SK-N-SH treated with all-trans-retinoic acid at 6 μM for 48 hours (cell line): ENCODE measurements at regions not wholly inside any gene's neighbourhood (a gene's known extent, or its start where the extent isn't known, plus 50 kb on each side); places are given as distances from the start of the nearest gene placed in this dataset.
"Not testable (repeated sequence)": the region's sequence is repeated elsewhere in the genome, so short reads cannot be mapped to it uniquely, and the experiment has no call there.

ENCODE experiments used
- ATAC-seq: fragments of 200-7000 bp; cut with Tn5 transposase; 3 replicates; pipeline ENCODE4 v1.9.1; 2020; ENCODE audit warnings: mild to moderate bottlenecking, moderate library complexity
- ARNTL ChIP-seq: fragments of 450-650 bp; formaldehyde crosslinking; IDR thresholded peaks from 2 replicates; pipeline ENCODE4 v1.5.0; 2020; ENCODE audit warnings: low read depth, mild to moderate bottlenecking, moderate library complexity, borderline replicate concordance
- CSDC2 ChIP-seq: fragments of 250-450 bp; sonication (Bioruptor Pico); IDR thresholded peaks from 2 replicates; pipeline ENCODE4 v1.5.0; 2020; ENCODE audit warnings: mild to moderate bottlenecking, moderate library complexity
- ESRRG ChIP-seq: fragments of 250-450 bp; sonication (Bioruptor Pico); IDR thresholded peaks from 2 replicates; pipeline ENCODE4 v1.6.1; 2021; ENCODE audit warnings: mild to moderate bottlenecking
- GLIS3 ChIP-seq: fragments of 250-450 bp; sonication (Bioruptor Pico); IDR thresholded peaks from 2 replicates; pipeline ENCODE4 v1.5.0; 2020; ENCODE audit warnings: mild to moderate bottlenecking, moderate library complexity
- ISL1 ChIP-seq: fragments of 250-450 bp; sonication (Bioruptor Pico); IDR thresholded peaks from 2 replicates; pipeline ENCODE4 v2.1.2; 2022; ENCODE audit warnings: mild to moderate bottlenecking, moderate library complexity
- OSR1 ChIP-seq: fragments of 250-450 bp; sonication (Bioruptor Pico); IDR thresholded peaks from 2 replicates; pipeline ENCODE4 v1.8.0; 2022; ENCODE audit warnings: moderate library complexity, mild to moderate bottlenecking, inconsistent platforms
- PPARA ChIP-seq: fragments of 250-450 bp; sonication (Bioruptor Pico); IDR thresholded peaks from 2 replicates; pipeline ENCODE4 v1.5.0; 2020; ENCODE audit warnings: mild to moderate bottlenecking, borderline replicate concordance
- RARB ChIP-seq: fragments of 250-450 bp; sonication (Bioruptor Pico); IDR thresholded peaks from 2 replicates; pipeline ENCODE4 v1.8.0; 2021; ENCODE audit warnings: mild to moderate bottlenecking, moderate library complexity
- SNAI2 ChIP-seq: fragments of 250-450 bp; sonication (Bioruptor Pico); IDR thresholded peaks from 2 replicates; pipeline ENCODE4 v1.5.0; 2020; ENCODE audit warnings: mild to moderate bottlenecking, moderate library complexity
- TOX ChIP-seq: fragments of 250-450 bp; sonication (Bioruptor Pico); IDR thresholded peaks from 2 replicates; pipeline ENCODE4 v1.8.0; 2021; ENCODE audit warnings: mild to moderate bottlenecking, moderate library complexity, borderline replicate concordance
- ZC3H10 ChIP-seq: fragments of 250-450 bp; sonication (Bioruptor Pico); IDR thresholded peaks from 2 replicates; pipeline ENCODE4 v1.5.1; 2021; ENCODE audit warnings: mild to moderate bottlenecking, moderate library complexity
- ZFP3 ChIP-seq: fragments of 250-450 bp; sonication (Bioruptor Pico); IDR thresholded peaks from 2 replicates; pipeline ENCODE4 v1.5.0; 2020; ENCODE audit warnings: mild to moderate bottlenecking, moderate library complexity
- ZFP30 ChIP-seq: fragments of 450-650 bp; formaldehyde crosslinking; IDR thresholded peaks from 2 replicates; pipeline ENCODE4 v1.5.0; 2022; ENCODE audit warnings: mild to moderate bottlenecking, moderate library complexity
- ZNF565 ChIP-seq: fragments of 450-650 bp; formaldehyde crosslinking; conservative IDR thresholded peaks from 2 replicates; pipeline ENCODE4 v1.5.0; 2020; ENCODE audit warnings: low read depth, mild to moderate bottlenecking, moderate library complexity
- ZNF70 ChIP-seq: fragments of 450-650 bp; formaldehyde crosslinking; IDR thresholded peaks from 2 replicates; pipeline ENCODE4 v1.5.0; 2020; ENCODE audit warnings: mild to moderate bottlenecking, moderate library complexity
- ZNF8 ChIP-seq: fragments of 450-650 bp; formaldehyde crosslinking; IDR thresholded peaks from 2 replicates; pipeline ENCODE4 v1.5.0; 2020; ENCODE audit warnings: mild to moderate bottlenecking, moderate library complexity
- TF ChIP-seq, protein P1 (sequence below): fragments of 250-450 bp; sonication (Bioruptor Pico); IDR thresholded peaks from 2 replicates; pipeline ENCODE4 v1.5.0; 2020; ENCODE audit warnings: mild to moderate bottlenecking, moderate library complexity
- TF ChIP-seq, protein P2 (sequence below): fragments of 250-450 bp; sonication (Bioruptor Pico); IDR thresholded peaks from 2 replicates; pipeline ENCODE4 v1.5.1; 2021; ENCODE audit warnings: mild to moderate bottlenecking, moderate library complexity
- TF ChIP-seq, protein P3 (sequence below): fragments of 250-450 bp; sonication (Bioruptor Pico); IDR thresholded peaks from 2 replicates; pipeline ENCODE4 v1.5.1; 2020; ENCODE audit warnings: low read depth, mild to moderate bottlenecking, moderate library complexity

DNA sequence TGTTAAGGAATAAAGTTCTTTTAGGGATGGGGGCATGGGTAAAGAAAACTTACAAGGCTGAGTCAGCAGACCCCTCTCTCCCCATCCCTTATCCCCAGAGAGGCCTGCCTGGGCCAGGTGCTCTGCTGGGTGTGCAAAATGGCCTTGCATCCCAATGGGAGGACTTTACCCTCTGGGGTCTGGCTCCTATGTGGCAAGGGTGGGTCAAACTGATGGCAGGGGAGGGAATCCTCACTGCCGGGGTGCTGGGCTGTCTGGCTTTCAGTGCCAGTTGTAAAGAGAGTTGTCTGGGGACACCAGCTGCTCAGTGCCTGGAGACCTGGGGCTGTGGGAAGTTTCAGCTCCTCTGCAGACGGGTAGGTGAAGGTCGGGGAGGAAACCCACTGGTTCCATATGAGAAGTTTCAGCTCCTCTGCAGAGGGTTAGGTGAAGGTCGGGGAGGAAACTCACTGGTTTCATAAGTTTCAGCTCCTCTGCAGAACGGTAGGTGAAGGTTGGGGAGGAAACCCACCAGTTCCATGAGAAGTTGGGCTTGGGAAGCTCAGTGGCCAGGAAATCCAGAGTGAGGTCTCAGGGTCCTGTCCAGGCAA lies 127.2 kb upstream of the PODXL start:
- no peak for TF ChIP-seq RARB
- TF ChIP-seq, all 23 proteins: peak for 0
- no peak for ATAC-seq

- TF ChIP-seq OSR1 (CRISPR knock-in tag), result no peak
- TF ChIP-seq CSDC2 (CRISPR knock-in tag), result no peak
- no peak for TF ChIP-seq ZFP30
- TF ChIP-seq ISL1, result no peak; the same call in 1 of the 2 replicates
- TF ChIP-seq, protein P1, sequence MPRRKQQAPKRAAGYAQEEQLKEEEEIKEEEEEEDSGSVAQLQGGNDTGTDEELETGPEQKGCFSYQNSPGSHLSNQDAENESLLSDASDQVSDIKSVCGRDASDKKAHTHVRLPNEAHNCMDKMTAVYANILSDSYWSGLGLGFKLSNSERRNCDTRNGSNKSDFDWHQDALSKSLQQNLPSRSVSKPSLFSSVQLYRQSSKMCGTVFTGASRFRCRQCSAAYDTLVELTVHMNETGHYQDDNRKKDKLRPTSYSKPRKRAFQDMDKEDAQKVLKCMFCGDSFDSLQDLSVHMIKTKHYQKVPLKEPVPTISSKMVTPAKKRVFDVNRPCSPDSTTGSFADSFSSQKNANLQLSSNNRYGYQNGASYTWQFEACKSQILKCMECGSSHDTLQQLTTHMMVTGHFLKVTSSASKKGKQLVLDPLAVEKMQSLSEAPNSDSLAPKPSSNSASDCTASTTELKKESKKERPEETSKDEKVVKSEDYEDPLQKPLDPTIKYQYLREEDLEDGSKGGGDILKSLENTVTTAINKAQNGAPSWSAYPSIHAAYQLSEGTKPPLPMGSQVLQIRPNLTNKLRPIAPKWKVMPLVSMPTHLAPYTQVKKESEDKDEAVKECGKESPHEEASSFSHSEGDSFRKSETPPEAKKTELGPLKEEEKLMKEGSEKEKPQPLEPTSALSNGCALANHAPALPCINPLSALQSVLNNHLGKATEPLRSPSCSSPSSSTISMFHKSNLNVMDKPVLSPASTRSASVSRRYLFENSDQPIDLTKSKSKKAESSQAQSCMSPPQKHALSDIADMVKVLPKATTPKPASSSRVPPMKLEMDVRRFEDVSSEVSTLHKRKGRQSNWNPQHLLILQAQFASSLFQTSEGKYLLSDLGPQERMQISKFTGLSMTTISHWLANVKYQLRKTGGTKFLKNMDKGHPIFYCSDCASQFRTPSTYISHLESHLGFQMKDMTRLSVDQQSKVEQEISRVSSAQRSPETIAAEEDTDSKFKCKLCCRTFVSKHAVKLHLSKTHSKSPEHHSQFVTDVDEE (CRISPR knock-in tag), result no peak
- TF ChIP-seq ZNF565 (CRISPR knock-in tag), result no peak
- TF ChIP-seq GLIS3 (CRISPR knock-in tag), result no peak
- no peak for TF ChIP-seq ZNF8 (CRISPR knock-in tag)
- TF ChIP-seq ARNTL, result no peak
- TF ChIP-seq, protein P2, sequence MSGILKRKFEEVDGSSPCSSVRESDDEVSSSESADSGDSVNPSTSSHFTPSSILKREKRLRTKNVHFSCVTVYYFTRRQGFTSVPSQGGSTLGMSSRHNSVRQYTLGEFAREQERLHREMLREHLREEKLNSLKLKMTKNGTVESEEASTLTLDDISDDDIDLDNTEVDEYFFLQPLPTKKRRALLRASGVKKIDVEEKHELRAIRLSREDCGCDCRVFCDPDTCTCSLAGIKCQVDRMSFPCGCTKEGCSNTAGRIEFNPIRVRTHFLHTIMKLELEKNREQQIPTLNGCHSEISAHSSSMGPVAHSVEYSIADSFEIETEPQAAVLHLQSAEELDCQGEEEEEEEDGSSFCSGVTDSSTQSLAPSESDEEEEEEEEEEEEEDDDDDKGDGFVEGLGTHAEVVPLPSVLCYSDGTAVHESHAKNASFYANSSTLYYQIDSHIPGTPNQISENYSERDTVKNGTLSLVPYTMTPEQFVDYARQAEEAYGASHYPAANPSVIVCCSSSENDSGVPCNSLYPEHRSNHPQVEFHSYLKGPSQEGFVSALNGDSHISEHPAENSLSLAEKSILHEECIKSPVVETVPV (CRISPR knock-in tag), result no peak
- ATAC-seq, result no peak
Observed at GRCh38 chr7:131681961-131682360, 125.5 kb upstream of the PODXL start.

GRCh38 chr7:131679071-131679470 lies 122.6 kb upstream of the PODXL start:
- peak; percentile 26; the same call in 2 of the 3 replicates for ATAC-seq

DNA sequence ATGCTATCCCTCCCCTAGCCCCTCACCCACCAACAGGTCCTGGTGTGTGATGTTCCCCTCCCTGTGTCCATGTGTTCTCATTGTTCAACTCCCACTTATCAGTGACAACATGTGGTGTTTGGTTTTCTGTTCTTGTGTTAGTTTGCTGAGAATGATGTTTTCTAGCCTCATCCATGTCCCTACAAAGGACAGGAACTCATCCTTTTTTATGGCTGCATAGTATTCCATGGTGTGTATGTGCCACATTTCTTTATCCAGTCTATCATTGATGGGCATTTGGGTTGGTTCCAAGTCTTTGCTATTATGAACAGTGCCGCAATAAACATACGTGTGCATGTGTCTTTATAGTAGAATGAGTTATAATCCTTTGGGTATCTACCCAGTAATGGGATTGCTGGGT lies 120.4 kb upstream of the PODXL start:
- ATAC-seq, result not testable (repeated sequence)

GRCh38 chr7:131674131-131674530 lies 117.7 kb upstream of the PODXL start:
- no peak for TF ChIP-seq ARNTL
- no peak for TF ChIP-seq ZFP3
- no peak for TF ChIP-seq RARB
- TF ChIP-seq, protein P1 (CRISPR knock-in tag), result no peak
- no peak for TF ChIP-seq GLIS3 (CRISPR knock-in tag)
- no peak for TF ChIP-seq ESRRG (CRISPR knock-in tag)
- TF ChIP-seq OSR1 (CRISPR knock-in tag), result no peak
- ATAC-seq, result no peak

GRCh38 chr7:131673576-131673975 lies 117.1 kb upstream of the PODXL start:
- TF ChIP-seq ESRRG (CRISPR knock-in tag) (no peak), PPARA (CRISPR knock-in tag) (no peak), ZFP30 (no peak), ARNTL (no peak), CSDC2 (CRISPR knock-in tag) (no peak), TOX (CRISPR knock-in tag) (no peak), ISL1 (no peak), ZC3H10 (CRISPR knock-in tag) (no peak), SNAI2 (CRISPR knock-in tag) (no peak), ZNF8 (CRISPR knock-in tag) (no peak), ZNF70 (CRISPR knock-in tag) (no peak), GLIS3 (CRISPR knock-in tag) (no peak)
- TF ChIP-seq, protein P2 (CRISPR knock-in tag), result no peak
- TF ChIP-seq, protein P3, sequence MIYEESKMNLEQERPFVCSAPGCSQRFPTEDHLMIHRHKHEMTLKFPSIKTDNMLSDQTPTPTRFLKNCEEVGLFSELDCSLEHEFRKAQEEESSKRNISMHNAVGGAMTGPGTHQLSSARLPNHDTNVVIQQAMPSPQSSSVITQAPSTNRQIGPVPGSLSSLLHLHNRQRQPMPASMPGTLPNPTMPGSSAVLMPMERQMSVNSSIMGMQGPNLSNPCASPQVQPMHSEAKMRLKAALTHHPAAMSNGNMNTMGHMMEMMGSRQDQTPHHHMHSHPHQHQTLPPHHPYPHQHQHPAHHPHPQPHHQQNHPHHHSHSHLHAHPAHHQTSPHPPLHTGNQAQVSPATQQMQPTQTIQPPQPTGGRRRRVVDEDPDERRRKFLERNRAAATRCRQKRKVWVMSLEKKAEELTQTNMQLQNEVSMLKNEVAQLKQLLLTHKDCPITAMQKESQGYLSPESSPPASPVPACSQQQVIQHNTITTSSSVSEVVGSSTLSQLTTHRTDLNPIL, result no peak
- ATAC-seq, result no peak
